Fibroblast of the aortic adventitia (primary cell): ENCODE measurements at regions not wholly inside any gene's neighbourhood (a gene's known extent, or its start where the extent isn't known, plus 50 kb on each side); places are given as distances from the start of the nearest gene placed in this dataset.

Experiments
- DNase-seq: peaks from one replicate; pipeline ENCODE4 v3.0.0-alpha.2; 2010; ENCODE audit warnings: low read depth
- H3K4me3 ChIP-seq: 2 replicates; pipeline ENCODE4 v1.5.1; 2011; ENCODE audit warnings: low read depth, mild to moderate bottlenecking, control low read depth, low read length, moderate library complexity
- CTCF ChIP-seq: IDR thresholded peaks from 2 replicates; pipeline ENCODE4 v1.5.1; 2011; ENCODE audit warnings: mild to moderate bottlenecking, low read length, control low read depth, inconsistent platforms; ENCODE audit not compliant: insufficient read depth

- H3K4me3 ChIP-seq = no peak overlapping the region
- no peak for TF ChIP-seq CTCF
- DNase-seq = peak; percentile 11
Observed at GRCh38 chrX:39905538-39905891, 192.2 kb downstream of the BCOR start.

DNA sequence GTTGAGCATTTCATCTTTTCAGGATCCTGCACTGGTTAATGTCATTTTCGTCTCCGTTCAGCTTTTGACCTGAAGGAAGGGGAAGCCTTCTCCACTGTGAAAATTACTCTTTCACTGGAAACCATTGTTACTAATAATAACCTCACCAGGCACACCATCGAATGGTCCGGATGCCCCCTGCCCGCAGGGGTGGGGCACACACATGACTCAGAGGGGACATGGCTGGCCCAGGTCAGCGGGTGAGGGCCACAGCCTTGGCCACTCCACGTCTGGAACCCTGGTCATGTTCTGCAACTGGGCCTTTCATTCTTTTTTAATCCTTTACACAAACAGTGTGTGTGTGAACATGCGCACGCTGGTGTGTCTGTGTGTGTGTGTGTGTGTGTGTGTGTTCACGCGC is 191.8 kb downstream of the BCOR start:
- no peak for DNase-seq
- H3K4me3 ChIP-seq = no peak overlapping the region
- no peak for TF ChIP-seq CTCF

- H3K4me3 ChIP-seq = no peak overlapping the region
- TF ChIP-seq CTCF = no peak
- peak; percentile 89 for DNase-seq
Observed at GRCh38 chrX:39907964-39908661, 189.6 kb downstream of the BCOR start.

DNA sequence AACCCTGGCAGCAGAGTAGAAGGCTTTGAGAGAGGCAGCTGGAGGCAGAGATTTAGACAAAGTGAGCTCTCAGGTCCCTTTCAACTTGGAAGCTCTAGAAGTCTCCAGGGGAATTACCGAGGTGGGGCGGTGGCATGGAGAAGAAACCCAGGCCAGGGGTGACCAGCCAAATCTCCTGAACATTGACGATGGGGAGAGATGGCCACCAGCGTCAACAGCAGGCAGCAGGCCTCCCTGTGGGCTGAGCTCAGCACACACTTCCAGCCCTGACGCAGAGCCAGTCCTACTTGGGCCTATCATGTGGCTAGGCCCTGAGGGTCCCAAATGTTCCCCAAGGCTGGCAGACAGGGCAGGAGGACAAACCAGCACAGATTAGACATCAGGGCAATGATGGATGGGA is 187.8 kb downstream of the BCOR start:
- DNase-seq = no peak
- TF ChIP-seq CTCF = no peak
- no peak overlapping the region for H3K4me3 ChIP-seq

DNA sequence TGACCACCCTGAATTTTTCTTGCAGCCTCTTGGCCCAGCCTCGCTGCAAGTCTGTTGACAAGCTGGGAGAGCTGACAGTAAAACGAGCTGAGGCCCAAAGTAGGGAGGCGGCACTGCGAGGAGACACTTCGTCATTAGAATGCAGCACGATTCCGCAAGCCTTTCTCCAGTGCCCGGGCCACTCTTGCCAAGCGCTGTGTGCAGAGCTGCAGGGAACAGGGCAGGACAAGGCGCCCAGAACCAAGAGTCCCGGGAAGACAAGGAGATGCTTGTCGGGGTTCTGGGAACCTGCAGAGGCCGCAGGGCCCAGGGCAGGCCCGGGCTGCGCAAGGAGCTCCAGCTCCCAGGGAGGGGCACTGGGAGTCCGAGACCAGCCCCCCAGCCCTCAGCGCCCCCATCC is 187.1 kb downstream of the BCOR start:
- DNase-seq = no peak
- no peak overlapping the region for H3K4me3 ChIP-seq
- no peak for TF ChIP-seq CTCF

DNA sequence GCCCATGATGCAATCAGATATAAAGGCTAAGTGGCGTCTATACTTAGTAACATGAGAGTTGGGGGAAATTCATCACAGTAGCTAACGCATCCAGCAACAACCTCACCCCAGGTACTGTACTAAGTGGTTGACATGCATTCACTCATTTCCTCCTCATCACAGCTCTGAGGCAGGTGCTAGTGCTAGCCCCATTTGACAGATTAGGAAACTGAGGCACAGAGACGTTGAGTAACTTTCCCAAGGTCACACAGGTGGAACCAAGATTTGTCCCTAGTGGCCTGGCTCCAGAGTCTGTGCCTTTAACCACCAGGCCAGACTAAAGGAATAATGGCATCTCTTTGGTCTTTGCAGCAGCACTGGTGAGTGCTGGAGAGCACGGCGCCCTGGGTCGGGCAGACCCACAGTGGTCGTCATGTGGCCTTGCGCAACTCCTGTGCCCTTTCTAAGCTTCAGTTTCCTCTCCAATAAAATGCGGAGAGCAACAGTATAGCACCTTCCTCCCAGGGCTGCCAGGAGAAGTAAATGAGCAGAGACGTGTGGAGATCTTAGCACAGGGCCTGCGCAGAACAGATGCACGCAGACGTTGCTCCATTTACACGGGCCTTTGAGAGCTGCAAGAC is 186.4 kb downstream of the BCOR start:
- no peak for TF ChIP-seq CTCF
- no peak for DNase-seq
- H3K4me3 ChIP-seq = no peak overlapping the region

- H3K4me3 ChIP-seq = no peak overlapping the region
- no peak for TF ChIP-seq CTCF
- no peak for DNase-seq
Observed at GRCh38 chrX:39912126-39912525, 185.6 kb downstream of the BCOR start.
